SK-N-DZ (cell line): ENCODE measurements at regions not wholly inside any gene's neighbourhood (a gene's known extent, or its start where the extent isn't known, plus 50 kb on each side); places are given as distances from the start of the nearest gene placed in this dataset.
A peak's percentile ranks its signal among the peaks of the same experiment; 100 is the strongest.
"Not testable (repeated sequence)": the region's sequence is repeated elsewhere in the genome, so short reads cannot be mapped to it uniquely, and the experiment has no call there.

Experiments used
- DNase-seq: peaks from one replicate; pipeline ENCODE4 v3.0.0-alpha.2; 2015; ENCODE audit warnings: low spot score

DNA sequence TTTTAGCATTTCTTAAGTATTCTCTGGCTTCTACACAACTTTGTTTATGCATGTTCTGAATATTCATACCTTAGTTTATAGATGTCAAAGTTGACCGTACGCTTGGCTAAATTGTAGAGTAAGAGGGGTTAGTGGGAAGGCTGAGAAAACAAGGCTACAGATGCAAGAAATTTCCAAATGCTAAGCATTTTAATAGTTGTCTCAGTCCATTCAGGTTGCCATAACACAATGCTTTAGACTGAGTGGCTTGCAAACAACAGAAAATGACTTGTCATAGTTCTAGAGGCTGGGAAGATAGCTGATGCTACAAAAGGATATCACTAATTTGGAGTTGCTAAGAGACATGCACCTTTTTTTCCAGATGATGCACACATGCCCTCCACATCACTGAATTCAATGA lies 53.0 kb upstream of the C1QTNF3 start:
- not testable (repeated sequence) for DNase-seq

- not testable (repeated sequence) for DNase-seq
Observed at GRCh38 chr5:34099891-34100290, 56.9 kb upstream of the C1QTNF3 start.

DNA sequence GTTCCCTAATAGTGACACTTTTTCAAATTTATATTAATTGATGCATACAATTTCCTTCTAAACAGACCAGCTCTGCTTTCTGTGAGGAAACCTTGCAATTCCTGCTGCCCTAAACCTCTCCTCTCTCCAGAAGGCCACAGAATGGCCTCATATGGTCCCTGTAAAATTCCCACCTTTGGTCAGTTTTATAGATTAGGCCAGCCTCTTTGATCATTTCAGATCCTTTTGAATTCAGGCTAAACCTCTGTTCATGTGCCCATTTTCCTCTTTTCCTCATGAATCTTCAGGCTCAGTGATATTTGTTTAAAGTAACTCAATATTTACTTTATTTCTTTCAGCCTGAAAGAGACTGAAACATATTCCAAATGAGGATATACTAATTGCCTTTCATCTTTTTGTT lies 58.6 kb upstream of the C1QTNF3 start:
- not testable (repeated sequence) for DNase-seq

- not testable (repeated sequence) for DNase-seq
Observed at GRCh38 chr5:34108897-34109296, 65.9 kb upstream of the C1QTNF3 start.

- not testable (repeated sequence) for DNase-seq
Observed at GRCh38 chr5:34124280-34124679, 81.3 kb upstream of the C1QTNF3 start.

- not testable (repeated sequence) for DNase-seq
Observed at GRCh38 chr5:34125354-34125753, 82.3 kb upstream of the C1QTNF3 start.

DNA sequence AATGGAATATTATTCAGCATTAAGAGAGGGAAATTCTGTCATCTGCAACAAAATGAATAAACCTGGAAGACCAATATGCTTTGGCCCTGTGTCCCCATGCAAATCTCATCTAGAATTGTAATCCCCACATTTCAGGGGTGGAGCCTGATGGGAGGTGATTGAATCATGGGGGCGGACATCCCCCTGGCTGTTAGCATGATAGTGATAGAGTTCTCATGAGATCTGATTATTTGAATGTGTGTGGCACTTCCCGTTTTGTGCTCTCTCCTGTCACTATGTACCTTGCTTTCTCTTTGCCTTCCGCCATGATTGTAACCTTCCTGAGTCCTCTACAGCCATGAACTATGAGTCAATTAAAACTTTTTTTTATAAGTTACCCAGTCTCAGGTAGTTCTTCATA lies 83.7 kb upstream of the C1QTNF3 start:
- not testable (repeated sequence) for DNase-seq

GRCh38 chr5:34127818-34128217 lies 84.8 kb upstream of the C1QTNF3 start:
- DNase-seq = not testable (repeated sequence)

DNA sequence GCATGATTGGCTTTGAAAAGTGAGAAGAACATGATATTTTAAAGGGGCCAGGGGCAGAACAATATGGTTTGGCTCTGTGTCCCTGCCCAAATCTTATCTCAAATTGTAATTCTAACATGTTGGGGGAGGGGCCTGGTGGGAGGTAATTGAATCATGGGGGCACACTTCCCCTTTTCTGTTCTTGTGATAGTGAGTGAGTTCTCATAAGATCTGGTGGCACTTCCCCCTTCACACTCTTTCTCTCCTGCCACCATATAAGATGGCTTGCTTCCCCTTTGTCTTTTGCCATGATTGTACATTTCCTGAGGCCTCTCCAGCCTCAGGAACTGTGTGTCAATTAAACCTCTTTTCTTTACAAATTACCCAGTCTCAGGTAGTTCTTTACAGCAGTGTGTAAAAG lies 85.9 kb upstream of the C1QTNF3 start:
- not testable (repeated sequence) for DNase-seq

GRCh38 chr5:34154988-34155387 lies 112.0 kb upstream of the C1QTNF3 start:
- DNase-seq = not testable (repeated sequence)

DNA sequence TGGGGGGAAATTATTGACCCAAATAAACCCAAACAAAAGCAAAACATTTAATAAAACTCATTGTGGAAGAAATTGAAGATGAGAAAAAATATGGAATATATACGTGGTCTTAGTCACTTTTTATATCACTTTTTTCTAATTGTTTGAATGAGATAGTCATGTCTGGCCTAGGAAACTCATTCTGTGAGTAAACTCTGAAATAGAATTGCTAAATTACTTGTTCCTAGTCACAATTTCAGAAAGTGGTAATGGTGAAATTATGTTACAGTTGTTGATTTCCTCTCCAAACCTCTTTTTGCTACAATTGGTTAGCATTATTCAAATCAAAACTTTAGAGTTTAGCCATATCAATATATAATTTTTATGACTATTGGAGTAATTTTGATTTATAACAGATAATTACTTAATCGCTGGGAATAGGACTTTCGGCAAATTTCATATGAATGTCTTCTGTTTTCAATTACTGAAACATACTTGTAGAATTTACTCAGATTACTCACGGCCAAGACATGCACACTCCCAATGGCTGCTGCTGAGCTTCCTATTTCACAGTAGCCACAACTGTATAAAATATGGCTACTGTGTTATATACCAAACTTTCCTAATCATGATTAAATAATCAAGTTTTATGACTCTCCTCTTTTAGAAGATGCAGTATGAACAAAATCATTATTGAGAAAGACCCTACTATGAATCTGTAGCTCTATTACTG lies 113.8 kb upstream of the C1QTNF3 start:
- DNase-seq = not testable (repeated sequence)

GRCh38 chr5:34160904-34161303 lies 117.9 kb upstream of the C1QTNF3 start:
- DNase-seq = not testable (repeated sequence)

DNA sequence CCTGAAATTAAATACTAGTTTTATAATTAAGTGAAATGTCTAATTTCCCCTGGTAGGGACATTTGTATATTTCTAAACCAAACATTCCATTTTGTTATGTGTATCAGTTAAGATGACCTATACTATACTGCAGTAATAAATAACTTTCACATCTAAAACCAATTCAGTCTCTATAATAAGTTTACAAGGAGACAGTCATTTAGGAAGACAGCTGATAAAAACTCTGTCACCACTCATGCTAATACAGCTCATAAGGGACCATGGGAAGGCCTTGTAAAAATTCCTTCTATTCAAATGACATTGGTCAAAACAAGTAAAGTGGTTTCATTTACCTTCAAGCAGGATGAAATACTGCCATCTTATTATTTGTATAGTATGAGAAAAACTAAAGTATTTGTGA lies 128.4 kb upstream of the C1QTNF3 start:
- DNase-seq = not testable (repeated sequence)

GRCh38 chr5:34179453-34180190 lies 136.6 kb upstream of the C1QTNF3 start:
- DNase-seq = peak; percentile 17

GRCh38 chr5:34180225-34180624 lies 137.2 kb upstream of the C1QTNF3 start:
- DNase-seq = not testable (repeated sequence)

DNA sequence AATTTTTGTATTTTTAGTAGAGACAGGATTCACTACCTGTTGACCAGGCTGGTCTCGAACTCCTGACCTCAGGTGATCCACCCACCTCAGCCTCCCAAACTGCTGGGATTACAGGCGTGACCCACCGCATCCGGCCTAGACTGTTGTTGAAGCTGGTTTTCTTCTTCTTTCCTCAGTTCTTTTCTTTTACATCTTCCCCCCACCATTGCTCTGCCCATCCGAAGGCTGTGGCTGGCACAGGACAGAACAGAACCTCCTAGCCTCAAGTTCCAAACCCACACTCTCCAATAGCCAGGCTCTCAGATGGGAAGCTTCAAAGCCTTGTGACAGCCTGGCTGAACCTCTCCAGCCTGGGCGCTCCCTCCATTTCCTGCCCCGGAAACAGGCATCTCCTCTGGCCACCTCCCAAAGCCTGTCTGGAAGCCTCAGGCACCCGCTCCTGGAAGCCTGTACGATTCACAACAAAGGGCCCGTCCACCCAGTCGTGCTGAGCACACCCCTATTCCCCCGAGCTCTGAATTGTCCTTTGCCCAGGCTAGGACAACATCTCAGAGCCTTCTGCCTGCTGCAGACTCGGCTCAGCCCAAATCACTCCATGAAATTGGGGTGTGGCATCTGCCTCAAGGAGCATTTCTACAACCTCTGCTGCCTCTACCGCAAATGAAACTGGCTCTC lies 138.1 kb upstream of the C1QTNF3 start:
- not testable (repeated sequence) for DNase-seq

GRCh38 chr5:34185005-34185404 lies 142.0 kb upstream of the C1QTNF3 start:
- not testable (repeated sequence) for DNase-seq

GRCh38 chr5:34185572-34185971 lies 142.6 kb upstream of the C1QTNF3 start:
- DNase-seq = peak; percentile 23

- DNase-seq = not testable (repeated sequence)
Observed at GRCh38 chr5:34186108-34186507, 143.1 kb upstream of the C1QTNF3 start.

DNA sequence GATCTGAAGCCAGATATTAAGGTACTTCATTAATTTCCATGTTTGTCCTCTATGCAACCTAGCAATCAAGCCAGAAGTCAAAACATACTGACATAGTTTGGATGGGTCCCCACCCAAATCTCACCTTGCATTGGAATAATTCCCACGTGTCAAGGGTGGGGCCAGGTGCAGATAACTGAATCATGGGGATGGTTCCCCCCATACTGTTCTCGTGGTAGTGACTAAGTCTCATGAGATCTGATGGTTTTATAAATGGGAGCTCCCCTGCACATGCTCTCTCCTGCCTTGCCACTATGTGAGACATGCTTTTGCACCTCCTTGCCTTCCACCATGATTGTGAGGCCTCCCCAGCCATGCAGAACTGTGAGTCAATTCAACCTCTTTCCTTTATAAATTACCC lies 143.9 kb upstream of the C1QTNF3 start:
- DNase-seq = peak; percentile 7

GRCh38 chr5:34187441-34187840 lies 144.4 kb upstream of the C1QTNF3 start:
- DNase-seq = not testable (repeated sequence)
